Esophagus squamous epithelium (tissue), 5 donors: ENCODE measurements at regions not wholly inside any gene's neighbourhood (a gene's known extent, or its start where the extent isn't known, plus 50 kb on each side); places are given as distances from the start of the nearest gene placed in this dataset.

Source experiments
- DNase-seq: peaks from one replicate; lab custom pipeline; 2025; lab: John Stamatoyannopoulos, UW
- H3K27ac ChIP-seq, 4 donors: fragments of 200-600 bp; sonication (generic); one replicate each; pipeline ENCODE4 v1.5.1; 2016 to 2019; ENCODE audit warnings: mild to moderate bottlenecking in 1 of 4
- H3K27me3 ChIP-seq, 4 donors: fragments of 200-600 bp; sonication (generic); 1 replicate in 3 of 4; 2 replicates in 1 of 4; pipeline versions ENCODE4 v1.5.1 to v1.6.0; 2017 to 2021; ENCODE audit warnings: antibody characterized with exemption in 1 of 4
- H3K36me3 ChIP-seq, 3 donors: fragments of 200-600 bp; sonication (generic); one replicate each; pipeline ENCODE4 v1.5.1; 2016 to 2019
- H3K4me1 ChIP-seq, 3 donors: fragments of 200-600 bp; sonication (generic); one replicate each; pipeline ENCODE4 v1.5.1; 2017 to 2019
- H3K4me3 ChIP-seq, 4 donors: fragments of 200-600 bp; sonication (generic); 1 replicate in 3 of 4; 2 replicates in 1 of 4; pipeline ENCODE4 v1.5.1; 2016 to 2019; ENCODE audit warnings: mild to moderate bottlenecking in 2 of 4, moderate library complexity in 1 of 4
- H3K9me3 ChIP-seq, 3 donors: fragments of 200-600 bp; sonication (generic); one replicate each; pipeline ENCODE4 v1.5.1; 2016 to 2019
- POLR2A ChIP-seq, 4 donors: fragments of 450-650 bp; IDR thresholded peaks; one replicate each; pipeline ENCODE4 v1.6.1; 2017; ENCODE audit warnings: antibody characterized with exemption in 4 of 4, mild to moderate bottlenecking in 4 of 4, moderate library complexity in 3 of 4
- WGBS, 2 donors: methylation state at CpG; one replicate each; pipeline ENCODE4 v1.1.5; 2018; 5-methylcytosine and 5-hydroxymethylcytosine counted together
- intact Hi-C: fragments of 100-400 bp; cut with DNase I; formaldehyde crosslinking; loops from one replicate; pipeline ENCODE4 v1.15.0; 2022
- TF ChIP-seq, protein P1 (sequence below), 6 experiments: fragments of 450-650 bp in 4 of 6; fragments of 200-600 bp in 2 of 6; sonication (generic) in 2 of 6; IDR thresholded peaks; one replicate each; pipeline ENCODE4 v1.5.1; 2016 to 2019; ENCODE audit warnings: antibody characterized with exemption in 6 of 6, mild to moderate bottlenecking in 4 of 6, moderate library complexity in 4 of 6
- donor health status: DM: yes; HTN: yes; CAD: no.

DNA sequence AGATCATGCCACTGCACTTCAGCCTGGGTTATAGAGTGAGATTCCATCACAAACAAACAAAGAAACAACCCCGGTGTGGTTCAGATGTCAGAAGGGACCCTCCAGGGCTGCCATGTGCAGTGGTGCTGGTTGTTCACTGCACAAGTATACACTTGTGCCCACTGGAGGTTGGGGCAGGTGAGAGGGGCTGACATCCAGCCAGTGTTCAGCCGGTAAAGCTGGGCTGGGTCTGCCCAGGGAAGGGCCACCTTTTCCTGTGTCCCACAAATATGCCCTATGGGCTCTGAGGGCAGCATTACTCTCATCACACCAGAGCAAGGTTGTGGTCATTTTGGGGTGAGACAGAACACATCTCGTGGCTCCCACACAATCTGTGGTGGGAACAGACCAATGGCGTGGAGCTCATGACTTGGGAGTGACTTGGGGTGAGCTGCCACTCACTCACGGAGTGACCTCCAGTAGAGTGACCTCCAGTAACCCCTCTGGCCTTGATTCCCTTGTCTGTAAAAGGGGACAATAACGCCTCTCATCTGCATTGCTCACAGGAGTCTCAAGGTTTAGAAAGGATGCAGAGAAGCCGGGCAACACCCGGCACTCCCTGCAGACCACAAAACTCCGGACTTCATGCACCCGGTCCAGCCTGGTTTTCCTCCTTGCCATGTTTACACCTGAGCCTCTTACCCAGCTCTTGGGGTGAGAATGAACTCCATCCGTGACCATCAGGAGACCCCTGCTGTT is 69.0 kb upstream of the VRK1 start:
- TF ChIP-seq, protein P1, sequence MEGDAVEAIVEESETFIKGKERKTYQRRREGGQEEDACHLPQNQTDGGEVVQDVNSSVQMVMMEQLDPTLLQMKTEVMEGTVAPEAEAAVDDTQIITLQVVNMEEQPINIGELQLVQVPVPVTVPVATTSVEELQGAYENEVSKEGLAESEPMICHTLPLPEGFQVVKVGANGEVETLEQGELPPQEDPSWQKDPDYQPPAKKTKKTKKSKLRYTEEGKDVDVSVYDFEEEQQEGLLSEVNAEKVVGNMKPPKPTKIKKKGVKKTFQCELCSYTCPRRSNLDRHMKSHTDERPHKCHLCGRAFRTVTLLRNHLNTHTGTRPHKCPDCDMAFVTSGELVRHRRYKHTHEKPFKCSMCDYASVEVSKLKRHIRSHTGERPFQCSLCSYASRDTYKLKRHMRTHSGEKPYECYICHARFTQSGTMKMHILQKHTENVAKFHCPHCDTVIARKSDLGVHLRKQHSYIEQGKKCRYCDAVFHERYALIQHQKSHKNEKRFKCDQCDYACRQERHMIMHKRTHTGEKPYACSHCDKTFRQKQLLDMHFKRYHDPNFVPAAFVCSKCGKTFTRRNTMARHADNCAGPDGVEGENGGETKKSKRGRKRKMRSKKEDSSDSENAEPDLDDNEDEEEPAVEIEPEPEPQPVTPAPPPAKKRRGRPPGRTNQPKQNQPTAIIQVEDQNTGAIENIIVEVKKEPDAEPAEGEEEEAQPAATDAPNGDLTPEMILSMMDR (IDR thresholded peaks at IDR 0.05) = no peak

DNA sequence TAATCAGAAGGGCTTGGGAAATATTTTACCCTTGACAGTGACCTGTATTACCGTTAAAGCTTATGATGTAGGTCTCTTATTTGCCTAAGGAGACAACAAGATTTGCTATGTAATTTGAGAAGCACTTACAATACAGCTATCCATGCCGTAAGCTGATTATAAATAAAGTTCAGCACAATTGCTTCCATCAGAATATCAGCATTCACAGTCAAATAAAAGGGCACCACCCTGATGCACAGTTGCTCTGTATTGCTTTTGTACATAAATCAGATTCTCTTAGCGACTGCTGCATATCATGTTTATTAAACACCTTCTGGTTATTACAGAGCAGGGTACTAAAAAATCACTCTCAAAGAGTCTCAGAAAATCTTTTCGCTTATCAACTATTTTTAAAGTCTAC is 67.3 kb upstream of the VRK1 start:
- Histone ChIP-seq H3K27me3 (peaks cover 0 to 55% (median 0%) of the 10 kb centered on the region in 4 donors), H3K4me3 (no peak overlapping the region), H3K9me3 (no peaks in the 10 kb centered on the region), H3K4me1 (no peaks in the 10 kb centered on the region), H3K36me3 (no peaks in the 10 kb centered on the region), H3K27ac (no peak overlapping the region)
- DNase-seq = no peak
- WGBS, 2 donors = 67 to 72% methylated on average over 4 of the region's 4 CpGs
- TF ChIP-seq POLR2A (IDR thresholded peaks at IDR 0.05) = no peak
- TF ChIP-seq, protein P1 (IDR thresholded peaks at IDR 0.05) = no peak
- intact Hi-C loops = no loop called here

More for the DNA sequence above, 69.0 kb upstream of the VRK1 start:
- Histone ChIP-seq H3K4me1 (no peaks in the 10 kb centered on the region), H3K27ac (no peak overlapping the region), H3K4me3 (no peak overlapping the region), H3K9me3 (no peaks in the 10 kb centered on the region), H3K36me3 (no peaks in the 10 kb centered on the region), H3K27me3 (peaks cover 0 to 38% (median 0%) of the 10 kb centered on the region in 4 donors)
- WGBS, 2 donors = 68 to 71% methylated on average over 8 of the region's 11 CpGs
- no peak for DNase-seq
- intact Hi-C loops = no loop called here

DNA sequence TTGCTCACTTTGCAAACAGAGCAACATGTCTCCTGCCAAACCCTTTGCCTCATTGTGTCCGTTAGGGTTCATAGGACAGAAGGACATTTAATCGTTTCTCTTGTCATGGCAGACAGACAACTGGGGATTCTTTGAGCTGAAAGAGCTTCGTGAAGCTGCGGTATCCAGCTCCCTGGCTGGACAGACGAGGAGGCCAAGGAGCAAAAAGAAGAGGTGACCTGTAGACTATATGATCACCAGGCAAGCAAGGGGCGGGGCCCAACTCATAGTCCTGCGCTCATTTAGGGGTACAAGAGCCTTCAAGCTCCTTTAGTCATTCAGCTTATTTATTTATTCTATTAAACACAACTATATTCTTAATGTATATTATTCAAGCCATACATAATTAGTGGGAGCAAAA is 66.8 kb upstream of the VRK1 start:
- intact Hi-C loops = no loop called here
- 78 to 87% methylated on average over 4 to 5 of the region's 7 CpGs for WGBS, 2 donors
- Histone ChIP-seq H3K4me1 (no peaks in the 10 kb centered on the region), H3K4me3 (no peak overlapping the region), H3K27me3 (peaks cover 0 to 60% (median 0%) of the 10 kb centered on the region in 4 donors), H3K9me3 (no peaks in the 10 kb centered on the region), H3K27ac (no peak overlapping the region), H3K36me3 (no peaks in the 10 kb centered on the region)
- no peak for DNase-seq
- TF ChIP-seq, protein P1 (IDR thresholded peaks at IDR 0.05) = no peak
- TF ChIP-seq POLR2A (IDR thresholded peaks at IDR 0.05) = no peak

DNA sequence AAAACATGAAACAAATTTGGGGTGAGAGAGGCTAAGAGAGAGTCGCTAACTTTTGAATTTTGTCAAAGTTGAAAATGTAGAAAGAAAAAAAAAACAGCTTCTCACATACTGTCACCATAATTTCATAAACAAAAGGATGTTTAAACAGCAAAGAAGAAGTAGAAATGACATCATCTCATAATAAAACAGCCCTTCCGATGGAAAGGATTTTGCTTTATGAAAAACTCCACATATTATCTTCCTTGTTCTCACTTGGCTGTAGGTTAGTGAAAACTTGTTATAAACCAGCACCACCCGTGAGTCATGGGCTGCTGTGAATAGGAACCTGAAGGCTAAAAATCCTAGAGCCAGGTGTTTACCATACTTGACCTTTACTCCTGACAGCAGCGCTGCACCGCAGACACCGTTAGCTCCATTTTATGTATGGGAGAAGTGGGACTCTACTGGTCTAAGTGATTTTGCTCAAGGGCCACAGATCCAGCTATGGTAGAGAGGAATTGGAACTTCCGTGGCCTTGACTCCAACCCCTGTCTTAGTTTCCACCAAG is 63.0 kb upstream of the VRK1 start:
- H3K27me3 ChIP-seq = peaks cover 0 to 73% (median 0%) of the 10 kb centered on the region in 4 donors

DNA sequence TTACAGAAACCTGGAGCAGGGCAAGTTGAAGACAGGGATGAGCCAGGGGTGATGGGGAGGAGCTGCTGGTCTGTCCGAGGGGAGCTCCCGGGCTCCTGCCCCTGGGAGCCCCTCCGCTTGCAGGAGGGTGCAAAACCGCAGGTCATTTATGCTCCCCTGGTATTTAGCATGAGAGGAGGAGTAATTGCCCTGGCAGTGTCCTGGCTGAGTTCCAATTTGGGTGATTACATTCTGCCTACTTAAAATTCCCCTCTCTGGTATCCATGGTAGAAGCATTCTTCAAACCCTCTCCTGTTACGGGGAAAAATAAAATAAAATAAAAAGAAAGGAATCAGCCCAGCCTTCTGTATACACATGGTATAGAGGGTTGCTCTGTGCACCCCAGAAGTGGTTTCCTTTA is 61.7 kb upstream of the VRK1 start:
- no peak for DNase-seq
- WGBS, 2 donors = 67 to 69% methylated on average over 5 of the region's 5 CpGs
- TF ChIP-seq, protein P1 (IDR thresholded peaks at IDR 0.05) = no peak
- TF ChIP-seq POLR2A (IDR thresholded peaks at IDR 0.05) = no peak
- Histone ChIP-seq H3K4me3 (no peak overlapping the region), H3K4me1 (no peaks in the 10 kb centered on the region), H3K27ac (no peak overlapping the region), H3K9me3 (no peaks in the 10 kb centered on the region), H3K27me3 (peaks cover 0 to 82% (median 0%) of the 10 kb centered on the region in 4 donors), H3K36me3 (no peaks in the 10 kb centered on the region)
- intact Hi-C loops = loop anchor here (5.0 kb wide), 1 partner anchor 148 kb away; no protein-coding TSS in a partner anchor

More for the DNA sequence above, 63.0 kb upstream of the VRK1 start:
- intact Hi-C loops = no loop called here
- Histone ChIP-seq H3K36me3 (no peaks in the 10 kb centered on the region), H3K9me3 (no peaks in the 10 kb centered on the region), H3K27ac (no peak overlapping the region), H3K4me1 (no peaks in the 10 kb centered on the region), H3K4me3 (no peak overlapping the region)
- WGBS, 2 donors = 57 to 69% methylated on average over 7 of the region's 7 CpGs
- DNase-seq = no peak
- TF ChIP-seq, protein P1 (IDR thresholded peaks at IDR 0.05) = no peak
